SK-N-MC (cell line): ENCODE measurements at regions not wholly inside any gene's neighbourhood (a gene's known extent, or its start where the extent isn't known, plus 50 kb on each side); places are given as distances from the start of the nearest gene placed in this dataset.

Experiments used
- DNase-seq: peaks from one replicate; pipeline ENCODE4 v3.0.0-alpha.2; 2011; ENCODE audit warnings: low read depth, low spot score
- H3K27ac ChIP-seq: fragments of 200-600 bp; sonication (generic); 2 replicates; pipeline ENCODE4 v1.5.1; 2016; ENCODE audit warnings: mixed run types
- H3K36me3 ChIP-seq: fragments of 200-600 bp; sonication (generic); 2 replicates; pipeline ENCODE4 v1.6.1; 2017; ENCODE audit warnings: antibody characterized with exemption, low read length, mixed read lengths; ENCODE audit not compliant: insufficient read depth
- H3K4me3 ChIP-seq: fragments of 200-600 bp; sonication (generic); 2 replicates; pipeline ENCODE4 v1.5.1; 2016
- H3K9ac ChIP-seq: fragments of 200-600 bp; sonication (generic); 2 replicates; pipeline ENCODE4 v1.8.0; 2017; ENCODE audit warnings: mixed run types, mixed read lengths; ENCODE audit not compliant: insufficient read length
- H3K9me3 ChIP-seq: fragments of 200-600 bp; sonication (generic); 2 replicates; pipeline ENCODE4 v1.6.1; 2017; ENCODE audit warnings: low read depth, mild to moderate bottlenecking, antibody characterized with exemption, low read length, moderate library complexity, mixed read lengths
- EZH2 ChIP-seq: fragments of 200-600 bp; sonication (generic); IDR thresholded peaks from one replicate; pipeline ENCODE4 v1.6.1; 2017; ENCODE audit warnings: antibody characterized with exemption
- FOXP2 ChIP-seq: optimal IDR thresholded peaks from 2 replicates; pipeline ENCODE3; 2011; ENCODE audit warnings: mild to moderate bottlenecking, moderate library complexity; ENCODE audit not compliant: insufficient read depth; ENCODE audit errors: extremely low read length, control extremely low read depth
- POLR2AphosphoS5 ChIP-seq: IDR thresholded peaks from 2 replicates; pipeline ENCODE4 v1.6.1; 2012; ENCODE audit warnings: mild to moderate bottlenecking, low read depth, low read length, borderline replicate concordance

DNA sequence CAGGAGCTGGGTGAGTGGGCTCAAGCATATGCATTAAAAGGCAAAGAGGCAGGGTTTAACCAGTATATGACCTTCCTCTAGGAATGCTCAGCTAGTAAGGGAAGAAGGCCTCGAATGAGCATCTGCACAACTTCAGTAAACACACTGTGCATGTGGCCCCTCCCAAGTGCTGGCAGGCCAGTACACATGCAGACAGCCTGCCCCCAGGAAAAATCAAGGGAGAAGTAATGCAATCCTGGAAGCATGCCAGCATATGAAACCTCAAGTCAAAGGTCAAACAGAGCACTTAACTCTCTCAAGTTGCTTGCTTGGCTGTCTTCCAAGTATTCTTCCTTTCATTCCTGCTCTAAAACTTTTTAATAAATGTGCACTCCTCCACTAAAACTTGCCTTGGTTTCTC lies 208.4 kb downstream of the ACTR3B start:
- no peak for DNase-seq
- H3K9ac ChIP-seq, result no peak overlapping the region

DNA sequence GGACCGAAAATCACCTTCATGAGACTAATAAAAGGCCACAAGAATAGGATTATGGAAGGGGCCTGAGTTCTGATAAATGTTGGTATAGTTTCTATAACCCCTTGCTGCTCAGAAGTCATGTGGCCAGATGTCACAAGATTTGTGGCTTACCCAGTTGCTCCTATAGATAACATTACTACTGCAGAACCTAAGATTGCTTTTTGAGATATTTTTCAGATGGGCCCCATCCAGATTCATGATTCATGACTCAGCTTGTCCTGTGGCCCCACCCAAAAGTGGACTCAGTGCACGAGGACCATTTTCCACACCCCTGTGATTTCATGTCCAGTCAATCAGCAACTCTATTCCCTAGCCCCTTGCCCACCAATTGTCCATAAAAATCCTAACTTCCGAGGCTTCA lies 209.0 kb downstream of the ACTR3B start:
- Histone ChIP-seq H3K9me3 (no peaks in the 10 kb centered on the region), H3K36me3 (no peaks in the 10 kb centered on the region), H3K27ac (no peak overlapping the region), H3K9ac (no peak overlapping the region), H3K4me3 (no peak overlapping the region)
- DNase-seq, result no peak
- TF ChIP-seq EZH2 (no peak), FOXP2 (no peak), POLR2AphosphoS5 (no peak)

More for the DNA sequence above, 208.4 kb downstream of the ACTR3B start:
- no peaks in the 10 kb centered on the region for H3K9me3 ChIP-seq
- H3K36me3 ChIP-seq, result no peaks in the 10 kb centered on the region
- TF ChIP-seq EZH2, result no peak
- no peak for TF ChIP-seq FOXP2
- no peak for TF ChIP-seq POLR2AphosphoS5
- H3K4me3 ChIP-seq, result no peak overlapping the region
- H3K27ac ChIP-seq, result no peak overlapping the region

- Histone ChIP-seq H3K27ac (no peak overlapping the region), H3K9me3 (no peaks in the 10 kb centered on the region), H3K4me3 (no peak overlapping the region), H3K9ac (no peak overlapping the region), H3K36me3 (no peaks in the 10 kb centered on the region)
- no peak for DNase-seq
- no peak for TF ChIP-seq FOXP2
- TF ChIP-seq EZH2, result no peak
- no peak for TF ChIP-seq POLR2AphosphoS5
These were observed 209.8 kb downstream of the ACTR3B start for GRCh38 chr7:152969335-152969734.

- Histone ChIP-seq H3K36me3 (no peaks in the 10 kb centered on the region), H3K9ac (no peak overlapping the region), H3K27ac (no peak overlapping the region), H3K4me3 (no peak overlapping the region), H3K9me3 (no peaks in the 10 kb centered on the region)
- TF ChIP-seq EZH2, result no peak
- no peak for TF ChIP-seq FOXP2
- TF ChIP-seq POLR2AphosphoS5, result no peak
- DNase-seq, result no peak
These were observed 210.3 kb downstream of the ACTR3B start for GRCh38 chr7:152969839-152970238.

DNA sequence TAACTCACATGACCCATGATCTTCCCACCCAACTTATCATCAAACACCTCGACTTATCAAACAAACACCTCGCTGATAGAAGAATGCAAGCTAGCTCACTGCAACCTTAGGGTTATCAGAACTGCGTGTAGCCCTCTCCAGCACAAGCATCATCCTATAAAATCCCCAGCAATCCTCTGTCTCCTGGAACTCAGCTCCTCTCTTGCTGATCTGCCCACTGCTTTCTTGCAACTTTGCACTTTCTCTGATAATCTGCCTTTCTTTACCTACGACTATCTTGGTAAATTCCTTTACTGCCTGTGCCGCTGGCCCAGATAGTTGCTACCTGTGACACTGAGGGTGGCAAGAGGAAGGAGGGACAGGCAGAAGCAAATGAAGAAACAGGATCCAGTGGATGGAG lies 210.9 kb downstream of the ACTR3B start:
- no peak overlapping the region for H3K9ac ChIP-seq
- no peaks in the 10 kb centered on the region for H3K36me3 ChIP-seq
- no peaks in the 10 kb centered on the region for H3K9me3 ChIP-seq
- no peak overlapping the region for H3K4me3 ChIP-seq
- no peak for DNase-seq
- no peak overlapping the region for H3K27ac ChIP-seq
- TF ChIP-seq EZH2 (no peak), FOXP2 (no peak), POLR2AphosphoS5 (no peak)

GRCh38 chr7:152974577-152974976 lies 215.0 kb downstream of the ACTR3B start:
- no peak for DNase-seq
- Histone ChIP-seq H3K4me3 (no peak overlapping the region), H3K9ac (no peak overlapping the region), H3K27ac (no peak overlapping the region), H3K36me3 (no peaks in the 10 kb centered on the region), H3K9me3 (no peaks in the 10 kb centered on the region)
- TF ChIP-seq EZH2 (no peak), FOXP2 (no peak)

- Histone ChIP-seq H3K9ac (no peak overlapping the region), H3K4me3 (no peak overlapping the region), H3K9me3 (no peaks in the 10 kb centered on the region), H3K36me3 (no peaks in the 10 kb centered on the region), H3K27ac (no peak overlapping the region)
- DNase-seq, result no peak
- TF ChIP-seq FOXP2 (no peak), POLR2AphosphoS5 (no peak), EZH2 (no peak)
These were observed 215.5 kb downstream of the ACTR3B start for GRCh38 chr7:152975076-152975475.

DNA sequence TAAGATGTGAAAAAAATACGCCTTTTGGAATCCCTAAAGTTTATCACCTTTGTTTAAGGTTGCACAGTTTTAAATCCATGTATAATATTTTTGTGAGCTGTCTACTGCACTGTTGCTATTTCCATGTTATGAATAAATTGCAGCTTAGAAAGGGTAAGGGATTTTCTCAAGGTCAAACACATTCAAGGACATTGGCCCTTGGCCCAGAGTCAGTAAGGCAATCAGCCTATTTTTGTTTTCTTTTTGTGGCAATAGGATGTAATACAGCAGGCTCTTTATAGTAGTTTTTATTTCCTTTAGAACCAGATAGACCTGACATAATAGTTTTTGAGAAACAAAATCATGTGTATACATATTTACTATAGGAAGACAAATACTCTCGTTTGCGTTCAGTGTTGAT lies 219.8 kb downstream of the ACTR3B start:
- Histone ChIP-seq H3K27ac (no peak overlapping the region), H3K36me3 (no peaks in the 10 kb centered on the region), H3K9me3 (no peaks in the 10 kb centered on the region), H3K4me3 (no peak overlapping the region), H3K9ac (no peak overlapping the region)
- DNase-seq, result no peak
- TF ChIP-seq POLR2AphosphoS5, result no peak
- no peak for TF ChIP-seq EZH2
- TF ChIP-seq FOXP2, result no peak

DNA sequence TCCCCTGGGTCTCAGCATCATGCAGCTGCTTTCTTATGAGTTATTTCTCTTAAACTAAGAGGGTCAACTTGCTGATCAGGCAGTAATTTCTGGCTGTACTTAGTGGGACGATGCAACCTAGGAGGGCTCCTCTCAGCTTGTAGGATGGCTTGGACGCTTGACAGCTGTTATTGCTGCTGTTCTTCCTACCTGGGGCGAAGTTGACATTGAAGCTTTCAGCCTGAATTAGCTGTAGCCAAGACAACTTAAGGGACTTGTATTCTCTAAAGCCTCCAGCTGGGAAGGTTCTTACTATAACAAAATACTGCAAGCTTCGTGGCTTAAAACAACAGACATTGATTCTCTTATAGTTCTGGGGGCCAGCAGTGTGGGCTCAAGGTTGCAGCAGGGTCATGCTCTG lies 224.9 kb downstream of the ACTR3B start:
- Histone ChIP-seq H3K27ac (no peak overlapping the region), H3K36me3 (no peaks in the 10 kb centered on the region), H3K9ac (no peak overlapping the region), H3K9me3 (no peaks in the 10 kb centered on the region), H3K4me3 (no peak overlapping the region)
- no peak for DNase-seq
- TF ChIP-seq FOXP2, result no peak
- no peak for TF ChIP-seq EZH2
- no peak for TF ChIP-seq POLR2AphosphoS5
